ENCODE measurements at regions not wholly inside any gene's neighbourhood (a gene's known extent, or its start where the extent isn't known, plus 50 kb on each side); places are given as distances from the start of the nearest gene placed in this dataset.

DNA sequence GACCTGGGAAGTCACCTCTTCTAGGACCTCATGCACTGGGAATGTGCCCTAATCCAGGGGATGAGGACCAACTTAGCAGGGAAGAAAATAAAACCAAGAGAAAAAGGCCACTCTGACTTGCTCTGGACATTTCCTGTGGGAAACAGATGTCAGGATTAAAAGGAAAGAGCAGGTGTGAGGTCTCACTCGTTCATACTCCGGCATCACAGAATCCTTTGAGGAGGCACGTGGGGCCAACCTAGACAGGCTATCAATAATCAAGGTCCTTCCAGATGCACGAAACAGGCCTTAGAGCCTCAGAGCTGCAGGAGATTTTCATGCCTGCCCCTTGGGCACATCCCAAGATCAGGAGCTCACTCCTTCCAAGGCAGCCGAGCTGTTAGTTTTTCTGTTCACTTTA lies 321.5 kb upstream of the CCL2 start:
- H4K20me1 ChIP-seq (ENCODE audit: insufficient read depth, low read length), result no peaks in the 10 kb centered on the region
- H3K9me3 ChIP-seq (ENCODE audit: low read depth, low read length), result no peaks in the 10 kb centered on the region
- H3K4me3 ChIP-seq (ENCODE audit: insufficient read depth, low read length), result no peak overlapping the region
- H3K4me1 ChIP-seq (ENCODE audit: insufficient read depth, low read length), result no peaks in the 10 kb centered on the region
- no peak overlapping the region for H3K4me2 ChIP-seq (ENCODE audit: insufficient read depth, low read length)
- H2AFZ ChIP-seq (ENCODE audit: low read length), result no peak overlapping the region
- no peaks in the 10 kb centered on the region for H3K27me3 ChIP-seq (ENCODE audit: insufficient read depth, low read length)
- H3K36me3 ChIP-seq (ENCODE audit: insufficient read depth, low read length), result no peaks in the 10 kb centered on the region
- DNase-seq (ENCODE audit: insufficient read length, low spot score, missing footprints), result no peak
- no peak overlapping the region for H3K27ac ChIP-seq (ENCODE audit: low read depth, low read length)
- no peaks in the 10 kb centered on the region for H3K79me2 ChIP-seq (ENCODE audit: insufficient read depth, low read length)
- TF ChIP-seq CTCF (IDR thresholded peaks at IDR 0.05; ENCODE audit: extremely low read depth, low read depth, low read length), result no peak

- H3K36me3 ChIP-seq (ENCODE audit: insufficient read depth, low read length), result no peaks in the 10 kb centered on the region
- H3K27me3 ChIP-seq (ENCODE audit: insufficient read depth, low read length), result no peaks in the 10 kb centered on the region
- H4K20me1 ChIP-seq (ENCODE audit: insufficient read depth, low read length), result no peaks in the 10 kb centered on the region
- no peaks in the 10 kb centered on the region for H3K9me3 ChIP-seq (ENCODE audit: low read depth, low read length)
- H3K4me3 ChIP-seq (ENCODE audit: insufficient read depth, low read length), result no peak overlapping the region
- DNase-seq (ENCODE audit: insufficient read length, low spot score, missing footprints), result no peak
- no peak overlapping the region for H3K4me2 ChIP-seq (ENCODE audit: insufficient read depth, low read length)
- H3K27ac ChIP-seq (ENCODE audit: low read depth, low read length), result no peak overlapping the region
- no peak for TF ChIP-seq CTCF (IDR thresholded peaks at IDR 0.05; ENCODE audit: extremely low read depth, low read depth, low read length)
- H3K4me1 ChIP-seq (ENCODE audit: insufficient read depth, low read length), result no peaks in the 10 kb centered on the region
- H2AFZ ChIP-seq (ENCODE audit: low read length), result no peak overlapping the region
- no peaks in the 10 kb centered on the region for H3K79me2 ChIP-seq (ENCODE audit: insufficient read depth, low read length)
These were observed 320.4 kb upstream of the CCL2 start for GRCh38 chr17:33934696-33935095.

DNA sequence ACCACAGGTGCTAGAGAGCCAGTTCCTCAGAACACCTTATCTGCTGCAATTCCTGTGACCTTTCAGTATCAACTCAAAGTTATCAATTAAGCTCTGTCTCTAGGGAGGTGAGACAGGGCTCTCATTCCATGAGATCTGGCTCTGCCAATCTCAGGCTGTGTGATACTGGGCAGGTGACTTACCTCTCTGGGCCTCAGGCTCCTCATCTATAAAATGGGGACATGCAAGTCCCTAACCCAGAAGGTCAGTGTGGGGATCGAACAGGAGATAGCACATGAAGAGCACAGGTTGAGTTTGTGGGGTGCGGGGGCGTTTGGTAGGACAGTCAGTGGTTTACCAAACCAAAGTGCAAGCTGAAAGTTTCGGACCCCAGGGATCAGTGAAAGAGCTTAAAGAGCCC lies 319.3 kb upstream of the CCL2 start:
- Histone ChIP-seq H4K20me1 (ENCODE audit: insufficient read depth, low read length) (no peaks in the 10 kb centered on the region), H3K27me3 (ENCODE audit: insufficient read depth, low read length) (no peaks in the 10 kb centered on the region), H3K36me3 (ENCODE audit: insufficient read depth, low read length) (no peaks in the 10 kb centered on the region), H3K9me3 (ENCODE audit: low read depth, low read length) (no peaks in the 10 kb centered on the region), H3K4me2 (ENCODE audit: insufficient read depth, low read length) (no peak overlapping the region), H3K27ac (ENCODE audit: low read depth, low read length) (no peak overlapping the region), H3K4me3 (ENCODE audit: insufficient read depth, low read length) (no peak overlapping the region), H3K79me2 (ENCODE audit: insufficient read depth, low read length) (no peaks in the 10 kb centered on the region), H3K4me1 (ENCODE audit: insufficient read depth, low read length) (no peaks in the 10 kb centered on the region), H2AFZ (ENCODE audit: low read length) (no peak overlapping the region)
- DNase-seq (ENCODE audit: insufficient read length, low spot score, missing footprints), result no peak
- TF ChIP-seq CTCF (IDR thresholded peaks at IDR 0.05; ENCODE audit: extremely low read depth, low read depth, low read length), result no peak

- Histone ChIP-seq H3K36me3 (ENCODE audit: insufficient read depth, low read length) (no peaks in the 10 kb centered on the region), H3K27me3 (ENCODE audit: insufficient read depth, low read length) (no peaks in the 10 kb centered on the region), H3K9me3 (ENCODE audit: low read depth, low read length) (no peaks in the 10 kb centered on the region), H3K79me2 (ENCODE audit: insufficient read depth, low read length) (no peaks in the 10 kb centered on the region), H3K4me3 (ENCODE audit: insufficient read depth, low read length) (no peak overlapping the region), H4K20me1 (ENCODE audit: insufficient read depth, low read length) (no peaks in the 10 kb centered on the region), H3K4me2 (ENCODE audit: insufficient read depth, low read length) (no peak overlapping the region), H2AFZ (ENCODE audit: low read length) (no peak overlapping the region), H3K27ac (ENCODE audit: low read depth, low read length) (no peak overlapping the region), H3K4me1 (ENCODE audit: insufficient read depth, low read length) (no peaks in the 10 kb centered on the region)
- DNase-seq (ENCODE audit: insufficient read length, low spot score, missing footprints), result no peak
- no peak for TF ChIP-seq CTCF (IDR thresholded peaks at IDR 0.05; ENCODE audit: extremely low read depth, low read depth, low read length)
These were observed 318.3 kb upstream of the CCL2 start for GRCh38 chr17:33936764-33937163.
